Panc1 (cell line): ENCODE measurements at regions not wholly inside any gene's neighbourhood (a gene's known extent, or its start where the extent isn't known, plus 50 kb on each side); places are given as distances from the start of the nearest gene placed in this dataset.

ENCODE experiments used
- ATAC-seq: fragments of 200-7000 bp; cut with Tn5 transposase; 2 replicates; pipeline ENCODE4 v1.9.1; 2020; ENCODE audit warnings: mild to moderate bottlenecking, moderate library complexity
- BruUV-seq: library from RNA; stranded (reverse); fragments of 400-500 nt; replicated peaks from 2 replicates; lab custom pipeline; 2021; lab: Mats Ljungman, UMichigan
- CTCF ChIA-PET: fragments of 300-600 bp; sonication (Branson Sonifier 250); formaldehyde crosslinking; loops from one replicate; lab custom pipeline; 2022; ENCODE audit warnings: antibody characterized with exemption; lab: Charles Lee
- POLR2A ChIA-PET: fragments of 300-600 bp; sonication (Branson Sonifier 250); formaldehyde crosslinking; loops from one replicate; lab custom pipeline; 2022; ENCODE audit warnings: antibody characterized with exemption; lab: Charles Lee
- DNase-seq: peaks from one replicate; pipeline ENCODE4 v3.0.0-alpha.2; 2010; ENCODE audit warnings: low read depth, low spot score
- H3K27ac ChIP-seq: 2 replicates; pipeline ENCODE4 v1.5.1; 2011; ENCODE audit warnings: mild to moderate bottlenecking, low read length, inconsistent platforms
- H3K27me3 ChIP-seq: fragments of 200-500 bp; sonication (Bioruptor generic); 2 replicates; pipeline ENCODE4 v1.6.0; 2014; ENCODE audit warnings: low read length, inconsistent platforms; ENCODE audit not compliant: control insufficient read depth, insufficient read depth
- H3K36me3 ChIP-seq: fragments of 200-500 bp; sonication (Bioruptor generic); 2 replicates; pipeline ENCODE4 v1.5.1; 2014; ENCODE audit warnings: inconsistent platforms, mild to moderate bottlenecking, low read length, moderate library complexity; ENCODE audit not compliant: control insufficient read depth, insufficient read depth
- H3K4me1 ChIP-seq: 2 replicates; pipeline ENCODE4 v1.5.1; 2011; ENCODE audit warnings: inconsistent platforms, mild to moderate bottlenecking, low read length, moderate library complexity; ENCODE audit not compliant: control insufficient read depth, insufficient read depth
- H3K4me3 ChIP-seq, 2 experiments: 2 replicates each; pipeline ENCODE4 v1.5.1; 2011 to 2012; ENCODE audit warnings: low read depth in 2 of 2, low read length in 2 of 2, mild to moderate bottlenecking in 2 of 2, inconsistent platforms in 1 of 2, moderate library complexity in 1 of 2
- H3K9me3 ChIP-seq: fragments of 200-500 bp; sonication (Bioruptor generic); 2 replicates; pipeline ENCODE4 v1.5.1; 2014; ENCODE audit warnings: low read depth, mild to moderate bottlenecking, inconsistent platforms, low read length, moderate library complexity; ENCODE audit not compliant: control insufficient read depth, insufficient read depth
- POLR2AphosphoS5 ChIP-seq: IDR thresholded peaks from 2 replicates; pipeline ENCODE4 v1.6.1; 2012; ENCODE audit warnings: mild to moderate bottlenecking, low read depth, low read length, moderate library complexity
- SIN3A ChIP-seq: IDR thresholded peaks from 2 replicates; pipeline ENCODE4 v1.6.1; 2012; ENCODE audit warnings: low read depth, mild to moderate bottlenecking, low read length, moderate library complexity, borderline replicate concordance; ENCODE audit not compliant: insufficient read depth
- TCF7L2 ChIP-seq: IDR thresholded peaks from 2 replicates; pipeline ENCODE4 v1.6.1; 2011; ENCODE audit warnings: mild to moderate bottlenecking, low read depth, low read length, inconsistent platforms
- in situ Hi-C: cut with HindIII; loops from 2 replicates; pipeline ENCODE4 v1.10.0; 2016; ENCODE audit warnings: low sequenced_read_pairs, low pct_unique_long_range_greater_than_20kb
- intact Hi-C: fragments of 100-400 bp; cut with micrococcal nuclease; formaldehyde crosslinking; loops from one replicate; pipeline ENCODE4 v1.10.0; 2022; ENCODE audit not compliant: unreplicated experiment
- TF ChIP-seq, protein P1 (sequence below), 2 experiments: IDR thresholded peaks; 2 replicates each; pipeline ENCODE4 v1.6.1; 2011 to 2012; ENCODE audit warnings: low read depth in 2 of 2, control low read depth in 1 of 2, low read length in 1 of 2, mild to moderate bottlenecking in 1 of 2, moderate library complexity in 1 of 2; ENCODE audit not compliant: insufficient read depth in 1 of 2
- TF ChIP-seq, protein P2 (sequence below): fragments of 450-650 bp; IDR thresholded peaks from 2 replicates; pipeline ENCODE4 v1.5.1; 2017; ENCODE audit warnings: mild to moderate bottlenecking

DNA sequence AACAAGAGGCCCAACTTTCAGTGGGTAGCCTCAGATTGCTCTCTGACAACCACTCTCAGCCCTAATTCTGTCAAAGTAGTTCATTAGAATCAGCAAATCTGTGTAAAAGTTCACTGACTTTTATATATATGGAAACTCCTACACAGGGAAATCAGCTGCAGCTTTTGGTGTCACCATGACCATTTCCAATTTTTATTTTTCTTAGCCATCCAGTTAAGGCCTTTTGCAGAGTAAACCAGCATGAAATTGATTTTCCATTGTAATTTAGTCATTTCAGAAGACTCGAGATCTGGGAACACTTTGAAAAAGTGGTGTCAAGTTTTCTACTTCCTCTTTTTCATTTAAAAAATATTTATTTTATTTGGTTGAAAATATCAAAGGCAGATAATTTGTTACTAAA, 263.2 kb downstream of the TMEM182 start:
- TF ChIP-seq POLR2AphosphoS5 (no peak), SIN3A (no peak), TCF7L2 (no peak)
- TF ChIP-seq, protein P1, sequence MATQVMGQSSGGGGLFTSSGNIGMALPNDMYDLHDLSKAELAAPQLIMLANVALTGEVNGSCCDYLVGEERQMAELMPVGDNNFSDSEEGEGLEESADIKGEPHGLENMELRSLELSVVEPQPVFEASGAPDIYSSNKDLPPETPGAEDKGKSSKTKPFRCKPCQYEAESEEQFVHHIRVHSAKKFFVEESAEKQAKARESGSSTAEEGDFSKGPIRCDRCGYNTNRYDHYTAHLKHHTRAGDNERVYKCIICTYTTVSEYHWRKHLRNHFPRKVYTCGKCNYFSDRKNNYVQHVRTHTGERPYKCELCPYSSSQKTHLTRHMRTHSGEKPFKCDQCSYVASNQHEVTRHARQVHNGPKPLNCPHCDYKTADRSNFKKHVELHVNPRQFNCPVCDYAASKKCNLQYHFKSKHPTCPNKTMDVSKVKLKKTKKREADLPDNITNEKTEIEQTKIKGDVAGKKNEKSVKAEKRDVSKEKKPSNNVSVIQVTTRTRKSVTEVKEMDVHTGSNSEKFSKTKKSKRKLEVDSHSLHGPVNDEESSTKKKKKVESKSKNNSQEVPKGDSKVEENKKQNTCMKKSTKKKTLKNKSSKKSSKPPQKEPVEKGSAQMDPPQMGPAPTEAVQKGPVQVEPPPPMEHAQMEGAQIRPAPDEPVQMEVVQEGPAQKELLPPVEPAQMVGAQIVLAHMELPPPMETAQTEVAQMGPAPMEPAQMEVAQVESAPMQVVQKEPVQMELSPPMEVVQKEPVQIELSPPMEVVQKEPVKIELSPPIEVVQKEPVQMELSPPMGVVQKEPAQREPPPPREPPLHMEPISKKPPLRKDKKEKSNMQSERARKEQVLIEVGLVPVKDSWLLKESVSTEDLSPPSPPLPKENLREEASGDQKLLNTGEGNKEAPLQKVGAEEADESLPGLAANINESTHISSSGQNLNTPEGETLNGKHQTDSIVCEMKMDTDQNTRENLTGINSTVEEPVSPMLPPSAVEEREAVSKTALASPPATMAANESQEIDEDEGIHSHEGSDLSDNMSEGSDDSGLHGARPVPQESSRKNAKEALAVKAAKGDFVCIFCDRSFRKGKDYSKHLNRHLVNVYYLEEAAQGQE (IDR thresholded peaks at IDR 0.05; ENCODE audit: insufficient read depth in 1 of 2, low read depth in 2 of 2, low read length in 1 of 2): no peak
- TF ChIP-seq, protein P2, sequence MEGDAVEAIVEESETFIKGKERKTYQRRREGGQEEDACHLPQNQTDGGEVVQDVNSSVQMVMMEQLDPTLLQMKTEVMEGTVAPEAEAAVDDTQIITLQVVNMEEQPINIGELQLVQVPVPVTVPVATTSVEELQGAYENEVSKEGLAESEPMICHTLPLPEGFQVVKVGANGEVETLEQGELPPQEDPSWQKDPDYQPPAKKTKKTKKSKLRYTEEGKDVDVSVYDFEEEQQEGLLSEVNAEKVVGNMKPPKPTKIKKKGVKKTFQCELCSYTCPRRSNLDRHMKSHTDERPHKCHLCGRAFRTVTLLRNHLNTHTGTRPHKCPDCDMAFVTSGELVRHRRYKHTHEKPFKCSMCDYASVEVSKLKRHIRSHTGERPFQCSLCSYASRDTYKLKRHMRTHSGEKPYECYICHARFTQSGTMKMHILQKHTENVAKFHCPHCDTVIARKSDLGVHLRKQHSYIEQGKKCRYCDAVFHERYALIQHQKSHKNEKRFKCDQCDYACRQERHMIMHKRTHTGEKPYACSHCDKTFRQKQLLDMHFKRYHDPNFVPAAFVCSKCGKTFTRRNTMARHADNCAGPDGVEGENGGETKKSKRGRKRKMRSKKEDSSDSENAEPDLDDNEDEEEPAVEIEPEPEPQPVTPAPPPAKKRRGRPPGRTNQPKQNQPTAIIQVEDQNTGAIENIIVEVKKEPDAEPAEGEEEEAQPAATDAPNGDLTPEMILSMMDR: no peak
- no peaks in the 10 kb centered on the region for H3K4me1 ChIP-seq
- H3K27ac ChIP-seq: no peak overlapping the region
- H3K27me3 ChIP-seq: no peaks in the 10 kb centered on the region
- H3K36me3 ChIP-seq: no peaks in the 10 kb centered on the region
- no peaks in the 10 kb centered on the region for H3K9me3 ChIP-seq
- no TSS peak for BruUV-seq
- intact Hi-C loops (no loop called here), in situ Hi-C loops (no loop called here)
- no peak overlapping the region for H3K4me3 ChIP-seq
- DNase-seq: no peak
- ChIA-PET CTCF (no interaction called here), POLR2A (no interaction called here)
- ATAC-seq: no peak

DNA sequence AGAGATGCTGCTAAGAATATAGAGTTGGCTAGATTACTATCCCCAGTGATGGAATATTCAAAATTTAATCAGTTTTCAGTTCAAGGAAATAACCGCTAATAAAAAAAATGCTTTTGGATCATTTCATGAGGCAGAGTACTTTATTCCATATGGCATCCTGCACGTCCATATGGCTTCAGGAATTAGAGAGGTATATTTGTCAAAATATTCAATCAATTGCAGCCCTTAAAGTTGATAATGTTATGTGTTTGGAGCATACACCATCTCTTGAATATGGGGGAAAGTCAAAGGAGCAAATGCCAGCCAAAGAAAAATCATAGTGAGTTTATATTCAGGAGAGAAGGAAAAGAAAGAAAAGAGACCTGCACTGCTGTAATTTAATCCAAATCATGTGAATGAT, 266.4 kb downstream of the TMEM182 start:
- no peak for TF ChIP-seq TCF7L2
- TF ChIP-seq, protein P1 (IDR thresholded peaks at IDR 0.05; ENCODE audit: insufficient read depth in 1 of 2, low read depth in 2 of 2, low read length in 1 of 2): no peak
- TF ChIP-seq, protein P2: no peak
- TF ChIP-seq POLR2AphosphoS5: no peak
- no peak for TF ChIP-seq SIN3A
- no peaks in the 10 kb centered on the region for H3K36me3 ChIP-seq
- CTCF ChIA-PET: no interaction called here
- in situ Hi-C loops: no loop called here
- no peaks in the 10 kb centered on the region for H3K27me3 ChIP-seq
- POLR2A ChIA-PET: no interaction called here
- H3K4me3 ChIP-seq: no peak overlapping the region
- ATAC-seq (no peak), DNase-seq (no peak)
- H3K27ac ChIP-seq: no peak overlapping the region
- no TSS peak for BruUV-seq
- intact Hi-C loops: no loop called here
- no peaks in the 10 kb centered on the region for H3K4me1 ChIP-seq
- H3K9me3 ChIP-seq: no peaks in the 10 kb centered on the region
